ENCODE measurements at regions not wholly inside any gene's neighbourhood (a gene's known extent, or its start where the extent isn't known, plus 50 kb on each side); places are given as distances from the start of the nearest gene placed in this dataset.

GRCh38 chr13:72314210-72314609 lies 413.2 kb downstream of the MZT1 start:
- no peaks in the 10 kb centered on the region for H3K27me3 ChIP-seq (replicated peaks; ENCODE audit: insufficient read depth)
- H3K27ac ChIP-seq: no peak overlapping the region
- ATAC-seq (ENCODE audit: insufficient number of reproducible peaks, low FRiP score, low read depth): no peak
- no peaks in the 10 kb centered on the region for H3K9me3 ChIP-seq
- H3K36me3 ChIP-seq: no peaks in the 10 kb centered on the region
- H3K4me1 ChIP-seq (ENCODE audit: control insufficient read depth in 1 of 2, low read depth in 2 of 2): no peaks in the 10 kb centered on the region
- no peak for DNase-seq (ENCODE audit: low spot score)
- no peak for TF ChIP-seq CTCF (IDR thresholded peaks at IDR 0.05)
- no peak overlapping the region for H3K4me3 ChIP-seq

GRCh38 chr13:72313546-72313945 lies 413.9 kb downstream of the MZT1 start:
- H3K36me3 ChIP-seq: no peaks in the 10 kb centered on the region
- H3K27ac ChIP-seq: no peak overlapping the region
- no peak for TF ChIP-seq CTCF (IDR thresholded peaks at IDR 0.05)
- DNase-seq (ENCODE audit: low spot score): no peak
- no peaks in the 10 kb centered on the region for H3K4me1 ChIP-seq (ENCODE audit: control insufficient read depth in 1 of 2, low read depth in 2 of 2)
- ATAC-seq (ENCODE audit: insufficient number of reproducible peaks, low FRiP score, low read depth): no peak
- no peak overlapping the region for H3K4me3 ChIP-seq
- H3K27me3 ChIP-seq (replicated peaks; ENCODE audit: insufficient read depth): no peaks in the 10 kb centered on the region
- no peaks in the 10 kb centered on the region for H3K9me3 ChIP-seq

GRCh38 chr13:72303941-72304746 lies 423.3 kb downstream of the MZT1 start:
- no peaks in the 10 kb centered on the region for H3K36me3 ChIP-seq
- TF ChIP-seq CTCF (IDR thresholded peaks at IDR 0.05): no peak
- DNase-seq (ENCODE audit: low spot score) (no peak), ATAC-seq (ENCODE audit: insufficient number of reproducible peaks, low FRiP score, low read depth) (no peak)
- H3K27me3 ChIP-seq (replicated peaks; ENCODE audit: insufficient read depth): no peaks in the 10 kb centered on the region
- H3K4me1 ChIP-seq (ENCODE audit: control insufficient read depth in 1 of 2, low read depth in 2 of 2): no peaks in the 10 kb centered on the region
- no peaks in the 10 kb centered on the region for H3K9me3 ChIP-seq
- H3K27ac ChIP-seq: no peak overlapping the region
- H3K4me3 ChIP-seq: no peak overlapping the region

- Histone ChIP-seq H3K4me1 (ENCODE audit: control insufficient read depth in 1 of 2, low read depth in 2 of 2) (no peaks in the 10 kb centered on the region), H3K27me3 (replicated peaks; ENCODE audit: insufficient read depth) (no peaks in the 10 kb centered on the region), H3K4me3 (no peak overlapping the region), H3K9me3 (no peaks in the 10 kb centered on the region), H3K36me3 (no peaks in the 10 kb centered on the region), H3K27ac (no peak overlapping the region)
- no peak for TF ChIP-seq CTCF (IDR thresholded peaks at IDR 0.05)
- no peak for DNase-seq (ENCODE audit: low spot score)
- no peak for ATAC-seq (ENCODE audit: insufficient number of reproducible peaks, low FRiP score, low read depth)
Measured at GRCh38 chr13:72296246-72296645, 429.2 kb upstream of the DACH1 start.

- ATAC-seq (ENCODE audit: insufficient number of reproducible peaks, low FRiP score, low read depth): no peak
- no peaks in the 10 kb centered on the region for H3K9me3 ChIP-seq
- no peaks in the 10 kb centered on the region for H3K36me3 ChIP-seq
- H3K4me1 ChIP-seq (ENCODE audit: control insufficient read depth in 1 of 2, low read depth in 2 of 2): no peaks in the 10 kb centered on the region
- H3K27me3 ChIP-seq (replicated peaks; ENCODE audit: insufficient read depth): no peaks in the 10 kb centered on the region
- no peak overlapping the region for H3K27ac ChIP-seq
- H3K4me3 ChIP-seq: no peak overlapping the region
- no peak for TF ChIP-seq CTCF (IDR thresholded peaks at IDR 0.05)
- no peak for DNase-seq (ENCODE audit: low spot score)
Measured at GRCh38 chr13:72295153-72295552, 428.1 kb upstream of the DACH1 start.
